Brain microvascular endothelial cell (primary cell): ENCODE measurements at regions not wholly inside any gene's neighbourhood (a gene's known extent, or its start where the extent isn't known, plus 50 kb on each side); places are given as distances from the start of the nearest gene placed in this dataset.

Source experiments
- DNase-seq: peaks from one replicate; pipeline ENCODE4 v3.0.0-alpha.2; 2020
- H3K27ac ChIP-seq: fragments of 250-450 bp; sonication (Bioruptor Pico); 2 replicates; pipeline ENCODE4 v1.5.1; 2020; ENCODE audit warnings: mild to moderate bottlenecking, moderate library complexity
- H3K27me3 ChIP-seq: fragments of 250-450 bp; sonication (Bioruptor Pico); replicated peaks from 2 replicates; pipeline ENCODE4 v1.5.1; 2020; ENCODE audit warnings: mild to moderate bottlenecking
- H3K36me3 ChIP-seq: fragments of 250-450 bp; sonication (Bioruptor Pico); replicated peaks from 2 replicates; pipeline ENCODE4 v1.5.1; 2020; ENCODE audit warnings: mild to moderate bottlenecking
- H3K4me3 ChIP-seq: 2 replicates; pipeline ENCODE4 v1.5.1; 2011; ENCODE audit warnings: low read depth, mild to moderate bottlenecking, control low read depth, low read length, moderate library complexity
- in situ Hi-C: cut with HindIII; loops from 2 replicates; pipeline ENCODE4 v1.10.0; 2017; ENCODE audit warnings: low sequenced_read_pairs, low pct_ligation_motif_present
- TF ChIP-seq, protein P1 (sequence below): IDR thresholded peaks from 2 replicates; pipeline ENCODE4 v1.5.1; 2011; ENCODE audit warnings: low read depth, mild to moderate bottlenecking, moderate library complexity, low read length, control low read depth, inconsistent platforms; ENCODE audit errors: missing control alignments

DNA sequence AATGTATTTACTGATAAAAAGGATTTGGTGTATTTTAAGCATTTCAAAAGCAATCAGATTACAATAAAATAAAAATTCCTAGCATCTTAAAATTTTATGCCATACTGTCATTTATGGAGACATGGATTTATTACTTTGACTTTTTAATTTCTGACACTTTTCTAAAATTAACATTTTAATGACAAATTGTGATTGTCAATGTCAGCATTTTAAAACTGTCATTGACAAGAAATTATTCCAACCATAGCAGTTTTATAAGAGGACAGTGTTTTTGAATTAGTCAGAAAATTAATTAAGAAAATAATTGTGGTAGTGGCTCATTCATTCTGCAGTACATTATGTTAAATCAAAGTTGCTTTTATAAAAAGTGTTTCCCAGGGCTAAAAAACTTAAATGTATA is 1954.4 kb downstream of the ARAP2 start:
- no peak overlapping the region for H3K4me3 ChIP-seq
- H3K36me3 ChIP-seq = no peaks in the 10 kb centered on the region
- H3K27ac ChIP-seq = no peak overlapping the region
- no peaks in the 10 kb centered on the region for H3K27me3 ChIP-seq
- TF ChIP-seq, protein P1, sequence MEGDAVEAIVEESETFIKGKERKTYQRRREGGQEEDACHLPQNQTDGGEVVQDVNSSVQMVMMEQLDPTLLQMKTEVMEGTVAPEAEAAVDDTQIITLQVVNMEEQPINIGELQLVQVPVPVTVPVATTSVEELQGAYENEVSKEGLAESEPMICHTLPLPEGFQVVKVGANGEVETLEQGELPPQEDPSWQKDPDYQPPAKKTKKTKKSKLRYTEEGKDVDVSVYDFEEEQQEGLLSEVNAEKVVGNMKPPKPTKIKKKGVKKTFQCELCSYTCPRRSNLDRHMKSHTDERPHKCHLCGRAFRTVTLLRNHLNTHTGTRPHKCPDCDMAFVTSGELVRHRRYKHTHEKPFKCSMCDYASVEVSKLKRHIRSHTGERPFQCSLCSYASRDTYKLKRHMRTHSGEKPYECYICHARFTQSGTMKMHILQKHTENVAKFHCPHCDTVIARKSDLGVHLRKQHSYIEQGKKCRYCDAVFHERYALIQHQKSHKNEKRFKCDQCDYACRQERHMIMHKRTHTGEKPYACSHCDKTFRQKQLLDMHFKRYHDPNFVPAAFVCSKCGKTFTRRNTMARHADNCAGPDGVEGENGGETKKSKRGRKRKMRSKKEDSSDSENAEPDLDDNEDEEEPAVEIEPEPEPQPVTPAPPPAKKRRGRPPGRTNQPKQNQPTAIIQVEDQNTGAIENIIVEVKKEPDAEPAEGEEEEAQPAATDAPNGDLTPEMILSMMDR = no peak
- in situ Hi-C loops = no loop called here
- no peak for DNase-seq

DNA sequence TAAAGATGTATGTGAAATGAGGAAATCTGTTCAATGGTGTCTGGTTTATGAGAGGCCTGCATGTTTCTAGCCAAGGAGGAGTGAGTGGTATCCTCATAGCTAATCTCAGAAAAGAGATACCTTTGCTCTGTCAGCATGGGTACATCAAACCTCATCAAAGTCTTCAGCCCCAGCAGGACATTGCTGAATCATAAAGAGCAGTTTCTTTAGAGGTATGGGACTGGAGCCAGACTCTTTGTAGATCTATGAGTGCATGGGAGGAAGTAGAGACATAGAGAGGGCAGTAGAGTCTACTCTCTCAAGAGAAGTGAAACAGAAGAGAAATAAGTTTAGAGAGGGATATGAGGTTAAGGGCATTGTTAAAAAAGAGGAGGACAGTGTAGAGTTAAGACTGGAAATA is 1950.9 kb downstream of the ARAP2 start:
- no peak overlapping the region for H3K4me3 ChIP-seq
- TF ChIP-seq, protein P1 = no peak
- in situ Hi-C loops = no loop called here
- no peaks in the 10 kb centered on the region for H3K27me3 ChIP-seq
- no peak for DNase-seq
- no peaks in the 10 kb centered on the region for H3K36me3 ChIP-seq
- H3K27ac ChIP-seq = no peak overlapping the region

DNA sequence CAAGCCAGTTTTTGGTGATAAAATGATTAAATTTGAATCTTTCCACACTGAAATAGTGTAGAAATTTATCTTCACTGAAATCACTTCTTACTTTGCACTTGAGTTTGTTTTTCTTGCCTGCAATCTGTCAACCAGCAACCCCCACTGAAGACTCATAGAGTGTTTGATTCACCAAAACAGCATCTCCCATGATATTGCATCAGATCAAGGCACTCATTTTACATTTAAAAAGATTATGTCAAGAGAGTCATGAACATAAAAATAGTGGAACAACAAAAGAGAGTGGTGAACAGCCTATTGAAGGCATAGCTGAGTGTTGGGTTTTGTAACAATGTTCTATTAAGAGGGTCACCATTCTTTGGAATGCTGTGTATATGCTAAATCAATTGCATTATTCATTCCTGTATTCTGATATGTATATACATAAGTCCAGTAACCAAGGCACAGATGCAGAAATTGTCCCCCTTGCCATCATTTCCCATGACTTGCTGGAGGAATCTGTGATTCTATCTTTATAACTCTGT is 1934.9 kb downstream of the ARAP2 start:
- Histone ChIP-seq H3K36me3 (no peaks in the 10 kb centered on the region), H3K4me3 (no peak overlapping the region), H3K27ac (no peak overlapping the region), H3K27me3 (no peaks in the 10 kb centered on the region)
- TF ChIP-seq, protein P1 = no peak
- no peak for DNase-seq
- in situ Hi-C loops = no loop called here

DNA sequence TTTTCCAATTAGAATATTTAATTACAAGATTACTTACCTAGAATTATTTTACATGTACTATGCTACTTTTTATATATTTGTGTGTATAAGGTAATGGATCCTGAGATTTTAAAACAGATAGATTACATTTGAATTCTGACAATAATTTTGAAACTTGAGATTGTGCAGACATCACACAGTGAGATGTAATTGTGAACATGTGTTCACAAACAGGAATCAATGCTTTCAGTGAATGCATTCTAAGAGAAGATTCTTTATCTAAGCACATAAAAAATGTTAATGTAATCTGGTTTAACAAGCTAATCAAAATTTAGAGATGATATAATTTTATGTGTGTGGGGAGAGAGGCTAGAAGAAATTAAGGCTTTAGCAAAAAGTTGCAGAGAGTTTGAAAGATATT is 1925.5 kb downstream of the ARAP2 start:
- H3K36me3 ChIP-seq = no peaks in the 10 kb centered on the region
- no peak overlapping the region for H3K4me3 ChIP-seq
- DNase-seq = no peak
- H3K27ac ChIP-seq = no peak overlapping the region
- TF ChIP-seq, protein P1 = no peak
- in situ Hi-C loops = no loop called here
- H3K27me3 ChIP-seq = no peaks in the 10 kb centered on the region

GRCh38 chr4:34323549-34324320 is 1920.6 kb downstream of the ARAP2 start:
- Histone ChIP-seq H3K27ac (no peak overlapping the region), H3K4me3 (no peak overlapping the region), H3K27me3 (no peaks in the 10 kb centered on the region), H3K36me3 (no peaks in the 10 kb centered on the region)
- in situ Hi-C loops = no loop called here
- TF ChIP-seq, protein P1 = peak; percentile 38
- no peak for DNase-seq
